ENCODE measurements at regions not wholly inside any gene's neighbourhood (a gene's known extent, or its start where the extent isn't known, plus 50 kb on each side); places are given as distances from the start of the nearest gene placed in this dataset.

GRCh38 chr19:13705201-13705600 is 59.1 kb upstream of the MRI1 start:
- TF ChIP-seq POLR2A (IDR thresholded peaks at IDR 0.05; ENCODE audit: low read length) (no peak), GATA1 (IDR thresholded peaks at IDR 0.05; ENCODE audit: low read depth, low read length) (no peak)

All from erythroblast (primary cell).